ENCODE measurements at regions not wholly inside any gene's neighbourhood (a gene's known extent, or its start where the extent isn't known, plus 50 kb on each side); places are given as distances from the start of the nearest gene placed in this dataset.

DNA sequence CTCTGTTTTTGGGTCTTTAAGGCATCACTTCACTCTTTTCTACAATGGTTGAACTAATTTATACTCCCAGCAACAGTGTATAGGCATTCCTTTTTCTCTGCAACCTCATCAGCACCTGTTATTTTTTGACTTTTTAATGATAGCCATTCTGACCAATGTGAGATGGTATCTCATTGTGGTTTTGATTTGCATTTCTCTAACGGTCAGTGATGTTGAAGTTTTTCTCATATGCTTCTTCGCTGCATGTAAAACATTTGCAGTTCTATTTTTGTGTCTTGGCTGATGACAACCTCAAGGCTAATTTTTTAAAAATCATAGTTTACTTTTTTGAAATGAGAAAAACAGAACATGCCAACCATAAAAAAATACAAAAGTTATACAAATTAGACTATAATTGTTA lies 258.2 kb upstream of the EDNRB start:
- H3K27ac ChIP-seq (ENCODE audit: low read depth, low read length): no peak overlapping the region
- no peaks in the 10 kb centered on the region for H3K27me3 ChIP-seq (ENCODE audit: control insufficient read depth, low read length)
- no peak overlapping the region for H3K4me3 ChIP-seq (ENCODE audit: low read length)
- H3K79me2 ChIP-seq (ENCODE audit: control insufficient read depth, low read length): no peaks in the 10 kb centered on the region
- H3K9me2 ChIP-seq (replicated peaks; ENCODE audit: control insufficient read depth, low read length): no peaks in the 10 kb centered on the region
- no peaks in the 10 kb centered on the region for H3F3A ChIP-seq (ENCODE audit: control insufficient read depth, insufficient read depth)
- H3K4me1 ChIP-seq (ENCODE audit: control insufficient read depth, low read length): peaks cover 7% of the 10 kb centered on the region
- H3K9me3 ChIP-seq (ENCODE audit: control insufficient read depth, insufficient read depth, low read length): 0 out of 2 replicates have a peak, but pooled peaks cover 2% of the 10 kb centered on the region
- no peak overlapping the region for H3K4me2 ChIP-seq (ENCODE audit: low read length)
- TF ChIP-seq EZH2phosphoT487 (IDR thresholded peaks at IDR 0.05; ENCODE audit: borderline replicate concordance, low read length): no peak
- TF ChIP-seq, protein P1, sequence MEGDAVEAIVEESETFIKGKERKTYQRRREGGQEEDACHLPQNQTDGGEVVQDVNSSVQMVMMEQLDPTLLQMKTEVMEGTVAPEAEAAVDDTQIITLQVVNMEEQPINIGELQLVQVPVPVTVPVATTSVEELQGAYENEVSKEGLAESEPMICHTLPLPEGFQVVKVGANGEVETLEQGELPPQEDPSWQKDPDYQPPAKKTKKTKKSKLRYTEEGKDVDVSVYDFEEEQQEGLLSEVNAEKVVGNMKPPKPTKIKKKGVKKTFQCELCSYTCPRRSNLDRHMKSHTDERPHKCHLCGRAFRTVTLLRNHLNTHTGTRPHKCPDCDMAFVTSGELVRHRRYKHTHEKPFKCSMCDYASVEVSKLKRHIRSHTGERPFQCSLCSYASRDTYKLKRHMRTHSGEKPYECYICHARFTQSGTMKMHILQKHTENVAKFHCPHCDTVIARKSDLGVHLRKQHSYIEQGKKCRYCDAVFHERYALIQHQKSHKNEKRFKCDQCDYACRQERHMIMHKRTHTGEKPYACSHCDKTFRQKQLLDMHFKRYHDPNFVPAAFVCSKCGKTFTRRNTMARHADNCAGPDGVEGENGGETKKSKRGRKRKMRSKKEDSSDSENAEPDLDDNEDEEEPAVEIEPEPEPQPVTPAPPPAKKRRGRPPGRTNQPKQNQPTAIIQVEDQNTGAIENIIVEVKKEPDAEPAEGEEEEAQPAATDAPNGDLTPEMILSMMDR (IDR thresholded peaks at IDR 0.05; ENCODE audit: low read depth, low read length, poor library complexity, severe bottlenecking): no peak
- H3K36me3 ChIP-seq (ENCODE audit: control insufficient read depth, low read length): no peaks in the 10 kb centered on the region
- no peaks in the 10 kb centered on the region for H4K20me1 ChIP-seq (ENCODE audit: control insufficient read depth, insufficient read depth, low read depth, low read length)

DNA sequence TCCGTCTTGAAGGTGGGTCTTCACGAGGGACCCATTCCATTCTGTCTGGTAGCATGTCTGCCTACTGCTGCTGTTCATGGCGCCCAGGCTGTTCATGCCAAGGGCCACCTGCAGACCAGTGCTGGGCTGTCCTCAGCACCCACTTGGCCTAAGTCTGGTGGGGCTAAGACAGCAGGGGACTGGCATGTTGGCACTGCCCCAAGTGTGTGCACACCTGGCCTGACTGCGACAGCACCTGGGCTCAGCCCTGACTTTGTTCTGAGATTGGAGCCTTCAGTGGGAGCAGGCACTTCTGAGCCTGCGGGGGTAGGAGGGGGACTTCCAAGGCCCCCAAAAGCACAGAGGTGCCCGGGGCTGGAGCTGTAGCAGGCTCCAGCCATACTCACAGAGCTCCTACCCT lies 250.8 kb upstream of the EDNRB start:
- H3K4me3 ChIP-seq (ENCODE audit: low read length): no peak overlapping the region
- no peak overlapping the region for H3K27ac ChIP-seq (ENCODE audit: low read depth, low read length)
- no peaks in the 10 kb centered on the region for H3F3A ChIP-seq (ENCODE audit: control insufficient read depth, insufficient read depth)
- H3K79me2 ChIP-seq (ENCODE audit: control insufficient read depth, low read length): no peaks in the 10 kb centered on the region
- H3K36me3 ChIP-seq (ENCODE audit: control insufficient read depth, low read length): no peaks in the 10 kb centered on the region
- no peaks in the 10 kb centered on the region for H3K27me3 ChIP-seq (ENCODE audit: control insufficient read depth, low read length)
- H3K9me2 ChIP-seq (replicated peaks; ENCODE audit: control insufficient read depth, low read length): no peaks in the 10 kb centered on the region
- H3K4me1 ChIP-seq (ENCODE audit: control insufficient read depth, low read length): no peaks in the 10 kb centered on the region
- H3K9me3 ChIP-seq (ENCODE audit: control insufficient read depth, insufficient read depth, low read length): peaks cover 17% of the 10 kb centered on the region
- no peak overlapping the region for H3K4me2 ChIP-seq (ENCODE audit: low read length)
- TF ChIP-seq, protein P1 (IDR thresholded peaks at IDR 0.05; ENCODE audit: low read depth, low read length, poor library complexity, severe bottlenecking): no peak
- TF ChIP-seq EZH2phosphoT487 (IDR thresholded peaks at IDR 0.05; ENCODE audit: borderline replicate concordance, low read length): no peak
- H4K20me1 ChIP-seq (ENCODE audit: control insufficient read depth, insufficient read depth, low read depth, low read length): no peaks in the 10 kb centered on the region

DNA sequence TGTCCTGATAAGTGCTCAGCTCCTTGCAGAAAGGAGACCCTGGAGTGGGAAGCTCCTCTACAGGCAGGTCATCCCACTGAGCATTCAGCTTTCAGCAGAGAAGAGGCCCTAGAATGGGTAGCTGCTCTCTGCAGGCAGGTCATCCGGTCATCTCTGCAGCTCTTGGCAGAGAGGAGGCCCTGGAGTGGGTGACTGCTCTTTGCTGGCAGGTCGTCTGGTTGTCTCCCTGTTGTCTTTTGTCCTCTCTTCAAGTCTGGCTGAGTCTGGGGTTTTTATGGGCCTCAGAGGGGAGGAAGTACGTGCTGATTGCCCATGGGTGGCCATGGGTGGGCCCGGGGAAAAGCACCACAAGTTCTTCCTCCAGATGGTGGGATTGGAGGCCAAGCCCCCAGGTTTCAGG lies 250.3 kb upstream of the EDNRB start:
- Histone ChIP-seq H3K4me1 (ENCODE audit: control insufficient read depth, low read length) (no peaks in the 10 kb centered on the region), H3K36me3 (ENCODE audit: control insufficient read depth, low read length) (no peaks in the 10 kb centered on the region), H3F3A (ENCODE audit: control insufficient read depth, insufficient read depth) (no peaks in the 10 kb centered on the region), H3K79me2 (ENCODE audit: control insufficient read depth, low read length) (no peaks in the 10 kb centered on the region), H3K4me2 (ENCODE audit: low read length) (no peak overlapping the region), H3K9me3 (ENCODE audit: control insufficient read depth, insufficient read depth, low read length) (peaks cover 17% of the 10 kb centered on the region), H3K9me2 (replicated peaks; ENCODE audit: control insufficient read depth, low read length) (no peaks in the 10 kb centered on the region), H3K4me3 (ENCODE audit: low read length) (no peak overlapping the region), H3K27me3 (ENCODE audit: control insufficient read depth, low read length) (no peaks in the 10 kb centered on the region), H4K20me1 (ENCODE audit: control insufficient read depth, insufficient read depth, low read depth, low read length) (no peaks in the 10 kb centered on the region), H3K27ac (ENCODE audit: low read depth, low read length) (no peak overlapping the region)
- TF ChIP-seq EZH2phosphoT487 (IDR thresholded peaks at IDR 0.05; ENCODE audit: borderline replicate concordance, low read length): no peak
- TF ChIP-seq, protein P1 (IDR thresholded peaks at IDR 0.05; ENCODE audit: low read depth, low read length, poor library complexity, severe bottlenecking): no peak

DNA sequence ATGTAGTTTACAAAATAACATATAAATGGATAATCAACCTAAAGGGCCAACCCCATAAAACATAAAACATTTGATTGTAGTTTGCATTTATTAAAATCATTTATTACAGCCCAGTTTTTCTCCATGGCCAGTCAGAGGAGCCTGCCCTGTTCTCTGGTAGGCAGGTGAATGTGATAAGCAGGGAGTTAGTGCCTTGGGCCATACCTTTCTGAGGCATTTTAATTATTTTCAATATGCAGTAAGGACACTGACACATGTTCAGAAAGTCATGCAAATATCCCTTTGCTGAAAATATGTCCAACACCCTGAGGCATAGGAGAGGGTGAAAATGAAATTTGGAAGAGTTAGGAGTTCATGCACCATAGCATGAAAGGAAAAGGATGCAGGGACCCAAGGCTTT lies 242.6 kb upstream of the EDNRB start:
- Histone ChIP-seq H3K4me1 (ENCODE audit: control insufficient read depth, low read length) (peaks cover 20% of the 10 kb centered on the region), H3K79me2 (ENCODE audit: control insufficient read depth, low read length) (no peaks in the 10 kb centered on the region), H4K20me1 (ENCODE audit: control insufficient read depth, insufficient read depth, low read depth, low read length) (no peaks in the 10 kb centered on the region), H3K27ac (ENCODE audit: low read depth, low read length) (no peak overlapping the region), H3K27me3 (ENCODE audit: control insufficient read depth, low read length) (no peaks in the 10 kb centered on the region), H3F3A (ENCODE audit: control insufficient read depth, insufficient read depth) (no peaks in the 10 kb centered on the region), H3K4me3 (ENCODE audit: low read length) (no peak overlapping the region), H3K4me2 (ENCODE audit: low read length) (peak overlapping the region; percentile 41), H3K9me2 (replicated peaks; ENCODE audit: control insufficient read depth, low read length) (no peaks in the 10 kb centered on the region), H3K9me3 (ENCODE audit: control insufficient read depth, insufficient read depth, low read length) (no peaks in the 10 kb centered on the region), H3K36me3 (ENCODE audit: control insufficient read depth, low read length) (no peaks in the 10 kb centered on the region)
- TF ChIP-seq EZH2phosphoT487 (IDR thresholded peaks at IDR 0.05; ENCODE audit: borderline replicate concordance, low read length): no peak

Measured in DOHH2 (cell line).